K562 (cell line): ENCODE measurements at regions not wholly inside any gene's neighbourhood (a gene's known extent, or its start where the extent isn't known, plus 50 kb on each side); places are given as distances from the start of the nearest gene placed in this dataset.

Experiments used
- ATAC-seq: fragments of 200-7000 bp; cut with Tn5 transposase; 3 replicates; pipeline ENCODE4 v1.9.1; 2020; ENCODE audit warnings: moderate library complexity
- BruUV-seq: library from RNA; stranded (reverse); fragments of 400-500 nt; replicated peaks from 2 replicates; lab custom pipeline; 2021; lab: Mats Ljungman, UMichigan
- CTCF ChIA-PET: fragments of 300-600 bp; formaldehyde crosslinking; extraction: SDS; loops from one replicate; lab custom pipeline; 2021; ENCODE audit warnings: low intra/inter-chr PET ratio; lab: Yijun Ruan, JAX
- POLR2A ChIA-PET: fragments of 300-600, 350-650 bp; sonication (Branson Sonifier 250); formaldehyde crosslinking; extraction: SDS; loops from one replicate; lab custom pipeline; 2021; ENCODE audit warnings: antibody characterized with exemption, inconsistent platforms; lab: Yijun Ruan, JAX
- DNase-seq, 4 experiments: peaks; one replicate each; pipeline versions ENCODE4 v3.0.0 to v3.0.0-alpha.2; 2011 to 2018; ENCODE audit warnings: low spot score in 3 of 4, mixed read lengths in 3 of 4; ENCODE audit errors: extremely low read depth in 1 of 4
- FAIRE-seq: peaks from 2 replicates; lab custom pipeline; 2011; peaks lifted over from hg19 to GRCh38; lab: Jason Lieb, UNC
- H2AFZ ChIP-seq: 2 replicates; pipeline ENCODE4 v1.6.0; 2011; ENCODE audit warnings: low read depth, low read length, control low read depth, inconsistent platforms
- H3K27ac ChIP-seq: fragments of 200-600 bp; 3 replicates; pipeline ENCODE4 v1.8.0; 2011; ENCODE audit warnings: low read depth, mild to moderate bottlenecking, control low read depth, inconsistent platforms, low read length, moderate library complexity, mixed read lengths; ENCODE audit errors: extremely low read depth
- H3K27me3 ChIP-seq, 2 experiments: fragments of 300-600 bp in 1 of 2; 2 replicates in 1 of 2; 3 replicates in 1 of 2; pipeline versions ENCODE4 v1.6.0 to v1.8.0; 2011; ENCODE audit warnings: inconsistent platforms in 2 of 2, low read length in 2 of 2, mild to moderate bottlenecking in 1 of 2, mixed read lengths in 1 of 2, moderate library complexity in 1 of 2; ENCODE audit not compliant: control insufficient read depth in 2 of 2, insufficient read depth in 2 of 2
- H3K36me3 ChIP-seq: fragments of 300-600 bp; 3 replicates; pipeline ENCODE4 v1.8.0; 2011; ENCODE audit warnings: mild to moderate bottlenecking, low read length, inconsistent platforms; ENCODE audit not compliant: control insufficient read depth, insufficient read depth
- H3K4me1 ChIP-seq, 2 experiments: fragments of 200-600 bp in 1 of 2; replicated peaks in 1 of 2; 2 replicates in 1 of 2; 3 replicates in 1 of 2; pipeline versions ENCODE4 v1.5.1 to v1.8.0; 2011; ENCODE audit warnings: inconsistent platforms in 2 of 2, low read length in 2 of 2, mild to moderate bottlenecking in 1 of 2, mixed read lengths in 1 of 2, moderate library complexity in 1 of 2; ENCODE audit not compliant: control insufficient read depth in 2 of 2, insufficient read depth in 2 of 2
- H3K4me2 ChIP-seq: 2 replicates; pipeline ENCODE4 v1.6.1; 2011; ENCODE audit warnings: low read length, control low read depth, inconsistent platforms, mixed read lengths; ENCODE audit not compliant: insufficient read depth
- H3K4me3 ChIP-seq: fragments of 200-600 bp; sonication (generic), shearing (Covaris generic); 2 replicates; pipeline ENCODE4 v1.5.1; 2016; ENCODE audit warnings: control low read depth, inconsistent platforms
- H3K79me2 ChIP-seq: fragments of 200-600 bp; 3 replicates; pipeline ENCODE4 v1.8.0; 2011; ENCODE audit warnings: low read length, inconsistent platforms; ENCODE audit not compliant: control insufficient read depth, insufficient read depth
- H3K9ac ChIP-seq, 2 experiments: 2 replicates each; pipeline versions ENCODE4 v1.6.0 to v1.6.1; 2011; ENCODE audit warnings: low read depth in 2 of 2, low read length in 2 of 2, control low read depth in 1 of 2, inconsistent platforms in 1 of 2, mild to moderate bottlenecking in 1 of 2, mixed read lengths in 1 of 2; ENCODE audit not compliant: insufficient read depth in 1 of 2
- H3K9me1 ChIP-seq: one replicate; pipeline ENCODE4 v1.6.0; 2011; ENCODE audit warnings: inconsistent platforms, mild to moderate bottlenecking, low read length, moderate library complexity; ENCODE audit not compliant: control insufficient read depth, insufficient read depth
- H3K9me3 ChIP-seq: replicated peaks from 2 replicates; pipeline ENCODE4 v1.5.1; 2011; ENCODE audit warnings: low read depth, low read length, inconsistent platforms; ENCODE audit not compliant: control insufficient read depth, insufficient read depth
- H4K20me1 ChIP-seq: replicated peaks from 2 replicates; pipeline ENCODE4 v1.6.1; 2011; ENCODE audit warnings: low read length, inconsistent platforms, mixed read lengths; ENCODE audit not compliant: control insufficient read depth, insufficient read depth
- BCOR ChIP-seq: fragments of 450-650 bp; IDR thresholded peaks from 2 replicates; pipeline ENCODE4 v1.6.1; 2016
- DDX20 ChIP-seq: fragments of 450-650 bp; IDR thresholded peaks from 2 replicates; pipeline ENCODE4 v1.6.1; 2016; ENCODE audit warnings: missing genetic modification characterization, low read depth, mild to moderate bottlenecking, missing compliant biosample characterization, moderate library complexity
- ETV6 ChIP-seq, 3 experiments: fragments of 150-350 bp in 1 of 3; sonication (generic) in 1 of 3; formaldehyde crosslinking in 1 of 3; IDR thresholded peaks; 2 replicates each; pipeline versions ENCODE4 v1.6.1 to v1.8.0; 2014 to 2022; ENCODE audit warnings: borderline replicate concordance in 2 of 3, low read depth in 2 of 3, antibody characterized with exemption in 1 of 3, low read length in 1 of 3, mild to moderate bottlenecking in 1 of 3, missing genetic modification reagents in 1 of 3
- MEF2A ChIP-seq: IDR thresholded peaks from 2 replicates; pipeline ENCODE4 v1.6.1; 2011; ENCODE audit warnings: low read depth, mild to moderate bottlenecking, low read length, moderate library complexity; ENCODE audit not compliant: control insufficient read depth
- NBN ChIP-seq: fragments of 450-650 bp; IDR thresholded peaks from 2 replicates; pipeline ENCODE4 v1.6.1; 2016; ENCODE audit warnings: low read depth, mild to moderate bottlenecking
- POLR2AphosphoS2 ChIP-seq: IDR thresholded peaks from 2 replicates; pipeline ENCODE4 v1.6.1; 2012; ENCODE audit warnings: low read length, improper control_type of control experiment
- PURB ChIP-seq: sonication (generic); formaldehyde crosslinking; IDR thresholded peaks from 2 replicates; pipeline ENCODE4 v1.9.0; 2021; ENCODE audit warnings: low read depth, mild to moderate bottlenecking, missing genetic modification reagents
- RCOR1 ChIP-seq, 2 experiments: IDR thresholded peaks; 2 replicates each; pipeline ENCODE4 v1.6.1; 2012; ENCODE audit warnings: low read depth in 2 of 2, low read length in 2 of 2, borderline replicate concordance in 1 of 2, improper control_type of control experiment in 1 of 2
- RNF2 ChIP-seq: sonication (generic); IDR thresholded peaks from 2 replicates; pipeline ENCODE4 v1.6.1; 2016
- SOX6 ChIP-seq: fragments of 450-650 bp; IDR thresholded peaks from 2 replicates; pipeline ENCODE4 v1.6.1; 2014; ENCODE audit warnings: mild to moderate bottlenecking
- TCF15 ChIP-seq: fragments of 250-450 bp; sonication (Bioruptor Pico); IDR thresholded peaks from 2 replicates; pipeline ENCODE4 v1.8.0; 2022; ENCODE audit warnings: moderate library complexity, mild to moderate bottlenecking, inconsistent platforms
- ZNF165 ChIP-seq: fragments of 250-450 bp; sonication (Bioruptor Pico); IDR thresholded peaks from 2 replicates; pipeline ENCODE4 v1.4.0; 2020; ENCODE audit warnings: borderline replicate concordance
- ZNF253 ChIP-seq: fragments of 250-450 bp; sonication (Bioruptor Pico); conservative IDR thresholded peaks from 2 replicates; pipeline ENCODE4 v1.6.1; 2021; ENCODE audit warnings: mild to moderate bottlenecking
- WGBS: fragments of 100-300 bp; shearing (Covaris generic); methylation state at CpG from one replicate; pipeline ENCODE4 v1.1.6; 2016; ENCODE audit warnings: low coverage, mixed read lengths; ENCODE audit not compliant: insufficient coverage; ENCODE audit errors: missing lambda C conversion rate; 5-methylcytosine and 5-hydroxymethylcytosine counted together
- in situ Hi-C: fragments of 300-500 bp; cut with MboI; formaldehyde crosslinking; loops from 4 replicates; pipeline ENCODE4 v1.15.0; 2018; ENCODE audit warnings: inconsistent platforms, mixed read lengths
- intact Hi-C: fragments of 100-400 bp; cut with micrococcal nuclease; formaldehyde crosslinking; loops from 2 replicates; pipeline ENCODE4 v1.14.2; 2022
- TF ChIP-seq, protein P1 (sequence below): sonication (generic); formaldehyde crosslinking; IDR thresholded peaks from 2 replicates; pipeline ENCODE4 v1.8.0; 2023; ENCODE audit warnings: mild to moderate bottlenecking, missing genetic modification reagents
- TF ChIP-seq, protein P2 (sequence below), 3 experiments: fragments of 200-800 bp in 1 of 3; fragments of 250-450 bp in 1 of 3; fragments of 450-650 bp in 1 of 3; sonication (Bioruptor Pico) in 1 of 3; sonication (Bioruptor generic) in 1 of 3; formaldehyde crosslinking in 1 of 3; IDR thresholded peaks; 2 replicates each; pipeline versions ENCODE4 v1.6.1 to v1.8.0; 2016 to 2022; ENCODE audit warnings: mild to moderate bottlenecking in 2 of 3, missing genetic modification characterization in 2 of 3, missing compliant biosample characterization in 1 of 3, moderate library complexity in 1 of 3
- TF ChIP-seq, protein P3 (sequence below): fragments of 250-450 bp; sonication (Bioruptor Pico); IDR thresholded peaks from 2 replicates; pipeline ENCODE4 v1.5.0; 2020; ENCODE audit warnings: mild to moderate bottlenecking

GRCh38 chr5:91742550-91742949 lies 359.4 kb upstream of the ARRDC3 start:
- DNase-seq = no peak
- ChIA-PET POLR2A (no interaction called here), CTCF (no interaction called here)
- H3K27ac ChIP-seq = no peak overlapping the region
- H3K4me3 ChIP-seq = no peak overlapping the region
- no peaks in the 10 kb centered on the region for H3K27me3 ChIP-seq
- TF ChIP-seq ETV6 (IDR thresholded peaks at IDR 0.05; ENCODE audit: borderline replicate concordance in 1 of 2, low read depth in 2 of 2, low read length in 1 of 2) = no peak
- TF ChIP-seq ETV6 (CRISPR knock-in tag; IDR thresholded peaks at IDR 0.05; ENCODE audit: borderline replicate concordance) = no peak
- TF ChIP-seq ZNF165 = no peak
- no peak for TF ChIP-seq TCF15 (CRISPR knock-in tag)
- TF ChIP-seq RCOR1 (IDR thresholded peaks at IDR 0.05; ENCODE audit: borderline replicate concordance in 1 of 2, low read depth in 2 of 2, low read length in 2 of 2) = no peak
- TF ChIP-seq BCOR = no peak
- TF ChIP-seq, protein P1, sequence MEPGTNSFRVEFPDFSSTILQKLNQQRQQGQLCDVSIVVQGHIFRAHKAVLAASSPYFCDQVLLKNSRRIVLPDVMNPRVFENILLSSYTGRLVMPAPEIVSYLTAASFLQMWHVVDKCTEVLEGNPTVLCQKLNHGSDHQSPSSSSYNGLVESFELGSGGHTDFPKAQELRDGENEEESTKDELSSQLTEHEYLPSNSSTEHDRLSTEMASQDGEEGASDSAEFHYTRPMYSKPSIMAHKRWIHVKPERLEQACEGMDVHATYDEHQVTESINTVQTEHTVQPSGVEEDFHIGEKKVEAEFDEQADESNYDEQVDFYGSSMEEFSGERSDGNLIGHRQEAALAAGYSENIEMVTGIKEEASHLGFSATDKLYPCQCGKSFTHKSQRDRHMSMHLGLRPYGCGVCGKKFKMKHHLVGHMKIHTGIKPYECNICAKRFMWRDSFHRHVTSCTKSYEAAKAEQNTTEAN (CRISPR knock-in tag) = no peak
- TF ChIP-seq ZNF253 (CRISPR knock-in tag) = no peak
- TF ChIP-seq, protein P2, sequence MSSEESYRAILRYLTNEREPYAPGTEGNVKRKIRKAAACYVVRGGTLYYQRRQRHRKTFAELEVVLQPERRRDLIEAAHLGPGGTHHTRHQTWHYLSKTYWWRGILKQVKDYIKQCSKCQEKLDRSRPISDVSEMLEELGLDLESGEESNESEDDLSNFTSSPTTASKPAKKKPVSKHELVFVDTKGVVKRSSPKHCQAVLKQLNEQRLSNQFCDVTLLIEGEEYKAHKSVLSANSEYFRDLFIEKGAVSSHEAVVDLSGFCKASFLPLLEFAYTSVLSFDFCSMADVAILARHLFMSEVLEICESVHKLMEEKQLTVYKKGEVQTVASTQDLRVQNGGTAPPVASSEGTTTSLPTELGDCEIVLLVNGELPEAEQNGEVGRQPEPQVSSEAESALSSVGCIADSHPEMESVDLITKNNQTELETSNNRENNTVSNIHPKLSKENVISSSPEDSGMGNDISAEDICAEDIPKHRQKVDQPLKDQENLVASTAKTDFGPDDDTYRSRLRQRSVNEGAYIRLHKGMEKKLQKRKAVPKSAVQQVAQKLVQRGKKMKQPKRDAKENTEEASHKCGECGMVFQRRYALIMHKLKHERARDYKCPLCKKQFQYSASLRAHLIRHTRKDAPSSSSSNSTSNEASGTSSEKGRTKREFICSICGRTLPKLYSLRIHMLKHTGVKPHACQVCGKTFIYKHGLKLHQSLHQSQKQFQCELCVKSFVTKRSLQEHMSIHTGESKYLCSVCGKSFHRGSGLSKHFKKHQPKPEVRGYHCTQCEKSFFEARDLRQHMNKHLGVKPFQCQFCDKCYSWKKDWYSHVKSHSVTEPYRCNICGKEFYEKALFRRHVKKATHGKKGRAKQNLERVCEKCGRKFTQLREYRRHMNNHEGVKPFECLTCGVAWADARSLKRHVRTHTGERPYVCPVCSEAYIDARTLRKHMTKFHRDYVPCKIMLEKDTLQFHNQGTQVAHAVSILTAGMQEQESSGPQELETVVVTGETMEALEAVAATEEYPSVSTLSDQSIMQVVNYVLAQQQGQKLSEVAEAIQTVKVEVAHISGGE (CRISPR knock-in tag; IDR thresholded peaks at IDR 0.05) = no peak
- no peak for TF ChIP-seq NBN
- TF ChIP-seq SOX6 = no peak
- TF ChIP-seq POLR2AphosphoS2 = no peak
- TF ChIP-seq, protein P3, sequence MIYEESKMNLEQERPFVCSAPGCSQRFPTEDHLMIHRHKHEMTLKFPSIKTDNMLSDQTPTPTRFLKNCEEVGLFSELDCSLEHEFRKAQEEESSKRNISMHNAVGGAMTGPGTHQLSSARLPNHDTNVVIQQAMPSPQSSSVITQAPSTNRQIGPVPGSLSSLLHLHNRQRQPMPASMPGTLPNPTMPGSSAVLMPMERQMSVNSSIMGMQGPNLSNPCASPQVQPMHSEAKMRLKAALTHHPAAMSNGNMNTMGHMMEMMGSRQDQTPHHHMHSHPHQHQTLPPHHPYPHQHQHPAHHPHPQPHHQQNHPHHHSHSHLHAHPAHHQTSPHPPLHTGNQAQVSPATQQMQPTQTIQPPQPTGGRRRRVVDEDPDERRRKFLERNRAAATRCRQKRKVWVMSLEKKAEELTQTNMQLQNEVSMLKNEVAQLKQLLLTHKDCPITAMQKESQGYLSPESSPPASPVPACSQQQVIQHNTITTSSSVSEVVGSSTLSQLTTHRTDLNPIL (CRISPR knock-in tag) = no peak
- no peak for TF ChIP-seq RNF2
- TF ChIP-seq DDX20 (tag) = no peak
- TF ChIP-seq PURB (CRISPR knock-in tag) = no peak
- no peak for TF ChIP-seq MEF2A
- no peaks in the 10 kb centered on the region for H3K4me1 ChIP-seq
- no peaks in the 10 kb centered on the region for H3K9me1 ChIP-seq
- no TSS peak for BruUV-seq
- H3K9me3 ChIP-seq = no peaks in the 10 kb centered on the region; the same call in 1 of the 2 replicates
- H2AFZ ChIP-seq = no peak overlapping the region
- 0% methylated on average over 3 of the region's 3 CpGs for WGBS
- H3K79me2 ChIP-seq = no peaks in the 10 kb centered on the region
- intact Hi-C loops (no loop called here), in situ Hi-C loops (no loop called here)
- ATAC-seq = no peak
- no peaks in the 10 kb centered on the region for H4K20me1 ChIP-seq
- no peaks in the 10 kb centered on the region for H3K36me3 ChIP-seq
- no peak for FAIRE-seq
- no peak overlapping the region for H3K4me2 ChIP-seq
- H3K9ac ChIP-seq = no peak overlapping the region
